GM12873 (cell line): ENCODE measurements at regions not wholly inside any gene's neighbourhood (a gene's known extent, or its start where the extent isn't known, plus 50 kb on each side); places are given as distances from the start of the nearest gene placed in this dataset.

Experiments
- TF ChIP-seq, protein P1 (sequence below): IDR thresholded peaks from 2 replicates; pipeline ENCODE4 v1.5.1; 2012; ENCODE audit warnings: low read depth, mild to moderate bottlenecking, moderate library complexity, low read length, control low read depth; ENCODE audit not compliant: insufficient read depth; ENCODE audit errors: missing control alignments

DNA sequence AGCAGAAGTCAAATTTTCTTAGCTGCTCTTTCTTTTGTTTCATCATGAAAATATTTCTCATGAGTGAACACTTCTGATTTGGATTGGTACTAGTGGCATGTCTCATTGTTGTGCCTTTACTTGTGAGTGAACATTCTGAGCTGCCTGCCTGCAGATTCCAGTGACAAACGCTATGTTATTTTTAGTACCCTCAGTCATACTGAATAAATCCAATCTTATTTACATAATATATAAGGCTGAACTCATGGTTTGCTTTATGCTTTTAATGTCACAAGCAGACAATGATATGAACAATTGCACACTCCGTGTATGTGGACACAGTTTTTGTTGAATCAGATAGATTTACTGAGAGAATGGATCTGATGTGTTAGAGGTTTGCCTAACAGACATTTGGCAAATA lies 67.8 kb downstream of the ACTBL2 start:
- TF ChIP-seq, protein P1, sequence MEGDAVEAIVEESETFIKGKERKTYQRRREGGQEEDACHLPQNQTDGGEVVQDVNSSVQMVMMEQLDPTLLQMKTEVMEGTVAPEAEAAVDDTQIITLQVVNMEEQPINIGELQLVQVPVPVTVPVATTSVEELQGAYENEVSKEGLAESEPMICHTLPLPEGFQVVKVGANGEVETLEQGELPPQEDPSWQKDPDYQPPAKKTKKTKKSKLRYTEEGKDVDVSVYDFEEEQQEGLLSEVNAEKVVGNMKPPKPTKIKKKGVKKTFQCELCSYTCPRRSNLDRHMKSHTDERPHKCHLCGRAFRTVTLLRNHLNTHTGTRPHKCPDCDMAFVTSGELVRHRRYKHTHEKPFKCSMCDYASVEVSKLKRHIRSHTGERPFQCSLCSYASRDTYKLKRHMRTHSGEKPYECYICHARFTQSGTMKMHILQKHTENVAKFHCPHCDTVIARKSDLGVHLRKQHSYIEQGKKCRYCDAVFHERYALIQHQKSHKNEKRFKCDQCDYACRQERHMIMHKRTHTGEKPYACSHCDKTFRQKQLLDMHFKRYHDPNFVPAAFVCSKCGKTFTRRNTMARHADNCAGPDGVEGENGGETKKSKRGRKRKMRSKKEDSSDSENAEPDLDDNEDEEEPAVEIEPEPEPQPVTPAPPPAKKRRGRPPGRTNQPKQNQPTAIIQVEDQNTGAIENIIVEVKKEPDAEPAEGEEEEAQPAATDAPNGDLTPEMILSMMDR = no peak

DNA sequence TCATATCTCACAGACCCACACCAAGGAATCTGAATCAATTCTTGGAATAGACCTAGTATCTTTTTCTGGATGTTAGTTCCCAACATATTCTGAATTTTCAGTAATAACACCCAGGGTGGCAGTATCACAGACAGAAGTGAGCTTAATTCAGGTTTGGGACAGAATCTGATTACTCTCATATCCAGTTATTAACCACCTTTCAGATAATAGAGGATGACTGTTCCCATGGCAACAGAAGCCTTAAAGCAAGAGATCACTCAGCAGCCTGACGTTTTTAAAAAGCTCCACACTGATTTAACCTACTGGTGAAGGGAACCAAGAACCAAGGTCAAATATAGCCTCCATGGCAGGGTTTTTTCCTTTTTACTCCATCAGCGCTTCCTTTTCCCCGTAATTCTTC lies 68.4 kb downstream of the ACTBL2 start:
- TF ChIP-seq, protein P1 = no peak

DNA sequence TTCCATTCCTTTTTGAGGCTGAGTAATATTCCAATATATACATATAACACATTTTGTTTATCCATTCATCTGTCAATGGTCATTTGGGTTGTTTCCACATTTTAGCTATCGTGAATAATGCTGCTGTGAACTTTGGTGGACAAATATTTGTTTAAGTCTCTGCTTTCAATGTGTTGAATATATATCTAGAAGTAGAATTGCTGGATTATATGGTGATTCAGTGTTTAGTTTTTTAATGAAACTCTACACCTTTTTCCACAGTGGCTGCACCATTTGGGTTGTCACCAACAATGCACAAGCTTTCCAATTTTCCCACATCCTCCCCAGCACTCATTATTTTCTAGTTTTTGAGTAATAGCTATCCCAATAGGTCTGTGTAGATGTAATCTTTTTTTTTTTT lies 69.5 kb downstream of the ACTBL2 start:
- TF ChIP-seq, protein P1 = no peak

DNA sequence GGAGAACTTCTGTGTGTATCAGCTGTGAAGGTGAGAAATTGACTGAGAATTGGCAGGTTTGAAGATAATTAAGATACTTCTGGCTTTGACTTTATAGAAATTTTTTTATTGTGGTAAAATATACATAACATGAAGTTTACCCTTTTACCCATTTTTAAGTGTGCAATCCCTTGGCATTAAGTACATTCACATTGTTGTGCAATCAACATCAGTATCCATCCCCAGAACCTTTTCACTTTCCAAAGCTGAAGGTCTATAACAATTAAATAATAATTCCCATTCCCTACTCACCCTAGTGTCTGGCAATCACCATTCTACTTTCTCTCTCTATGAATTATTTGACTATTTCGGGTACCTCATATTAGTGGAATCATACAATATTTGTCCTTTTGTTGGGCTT lies 69.9 kb downstream of the ACTBL2 start:
- TF ChIP-seq, protein P1 = no peak

DNA sequence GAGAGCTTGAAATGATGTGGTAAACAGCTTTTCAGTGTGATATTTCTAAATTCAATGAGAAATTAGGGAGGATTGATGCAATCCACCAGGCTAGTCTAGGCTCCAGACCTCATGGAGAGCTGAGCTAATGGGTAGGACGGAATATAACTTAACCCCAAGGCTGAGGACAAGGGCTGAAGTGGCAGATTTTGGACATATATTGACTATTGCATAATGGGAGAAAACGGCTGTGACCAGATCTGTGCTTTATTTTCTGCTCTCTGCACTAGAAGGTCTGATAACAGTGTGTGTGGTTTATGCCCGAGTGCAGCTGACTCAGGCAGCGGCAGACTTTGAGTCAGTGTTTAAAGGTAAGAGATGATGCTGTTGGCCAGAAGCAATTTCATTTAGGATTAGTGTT lies 70.6 kb downstream of the ACTBL2 start:
- TF ChIP-seq, protein P1 = no peak

DNA sequence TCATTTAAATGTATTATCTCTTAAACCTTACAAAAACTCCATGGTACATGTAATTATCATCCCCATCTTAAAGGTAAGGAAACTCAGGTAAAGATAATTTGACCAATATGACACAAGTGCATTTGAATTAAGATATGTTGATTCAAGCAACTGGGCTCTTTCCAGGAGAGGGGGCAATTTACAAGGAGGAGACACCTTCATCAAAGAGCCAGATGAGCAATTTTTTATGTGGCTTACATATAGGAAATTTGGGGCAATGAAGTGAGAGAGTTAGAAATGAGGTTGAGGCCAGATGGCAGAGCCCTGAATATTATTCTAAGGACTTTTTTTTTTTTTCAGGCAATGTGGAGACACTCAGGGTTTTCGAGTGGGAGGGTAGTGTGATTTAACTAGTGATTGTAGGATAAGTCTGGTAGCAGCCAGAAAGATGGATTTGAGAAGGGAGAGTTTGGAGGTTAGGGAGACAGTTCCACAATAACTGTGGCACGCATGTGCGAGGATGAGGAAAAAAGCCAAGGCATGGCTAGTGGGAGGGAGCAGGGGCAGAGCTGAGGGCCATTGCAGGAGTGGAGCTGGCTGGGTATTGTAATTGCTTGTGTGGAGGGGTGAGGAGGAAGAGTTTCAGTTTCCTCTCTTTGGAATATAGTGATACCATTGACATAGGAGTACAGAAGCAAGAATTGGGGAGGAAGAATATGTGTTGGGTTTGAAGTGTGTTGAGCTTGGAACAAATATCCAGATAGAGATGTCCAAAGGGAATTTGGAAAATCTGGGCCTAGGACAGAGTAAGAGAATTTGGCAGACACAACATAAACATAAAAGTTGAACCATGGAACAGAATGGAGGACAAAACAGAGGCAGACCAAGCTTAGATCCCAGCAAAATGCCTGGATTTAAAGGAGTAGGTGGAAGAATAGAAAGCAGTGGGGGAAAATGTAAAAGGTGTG lies 72.0 kb downstream of the ACTBL2 start:
- TF ChIP-seq, protein P1 = no peak

DNA sequence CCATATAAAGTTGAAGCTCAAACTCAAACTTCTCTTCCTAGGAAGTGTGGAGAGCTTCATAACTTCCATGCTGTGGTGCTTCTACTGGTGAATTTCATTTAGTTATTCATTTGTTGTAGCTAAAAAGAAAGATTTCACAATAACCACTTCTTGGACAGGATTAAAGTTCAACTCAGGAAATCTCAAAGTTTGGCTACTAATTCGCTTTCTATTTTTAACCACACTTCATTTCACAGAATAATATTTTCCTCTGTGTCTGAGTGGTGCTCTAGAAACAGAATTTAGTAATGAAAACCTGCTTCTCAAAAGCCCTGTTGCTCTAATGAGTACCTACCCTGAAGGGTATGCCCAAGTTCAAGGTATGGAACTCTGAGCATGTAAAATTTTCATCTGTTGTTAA lies 73.9 kb downstream of the ACTBL2 start:
- TF ChIP-seq, protein P1 = no peak
